ENCODE measurements at regions not wholly inside any gene's neighbourhood (a gene's known extent, or its start where the extent isn't known, plus 50 kb on each side); places are given as distances from the start of the nearest gene placed in this dataset.

DNA sequence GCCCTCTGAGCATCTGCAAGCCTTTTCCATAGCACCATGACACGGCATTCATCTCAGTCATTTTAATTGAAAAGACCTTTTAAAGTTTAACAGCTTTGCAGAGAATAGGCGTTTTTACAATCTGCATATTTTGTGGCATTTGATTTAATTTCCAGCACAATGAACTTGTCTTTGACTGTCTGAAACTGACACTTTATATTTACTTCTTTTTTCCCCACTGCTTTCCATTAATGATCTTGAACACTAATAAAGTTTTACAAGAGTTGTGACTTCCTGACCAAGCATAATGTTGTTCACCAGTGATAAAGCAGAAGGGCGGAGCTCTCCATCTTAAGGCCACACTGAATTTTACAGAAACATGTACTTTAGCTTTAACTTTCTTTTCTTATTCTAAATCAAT lies 548.7 kb downstream of the FAM181B start:
- H3K36me3 Mint-ChIP-seq (ENCODE audit: insufficient read depth in 1 of 3, low read depth in 3 of 3): peaks cover 2 to 8% (median 2%) of the 10 kb centered on the region in 3 experiments; a peak in 4 of 7 replicates
- no peak overlapping the region for H4K91ac ChIP-seq (ENCODE audit: insufficient read length, low read depth, low read length)
- no peak overlapping the region for H3K14ac ChIP-seq (ENCODE audit: insufficient read depth, low read length)
- H4K20me1 ChIP-seq (ENCODE audit: control insufficient read depth, insufficient read depth, insufficient read length): no peaks in the 10 kb centered on the region
- H3K23me2 ChIP-seq (ENCODE audit: insufficient read length, low read depth, low read length, poor library complexity, severe bottlenecking): no peaks in the 10 kb centered on the region
- H3K18ac ChIP-seq (ENCODE audit: insufficient read length, low read depth, low read length): no peak overlapping the region
- no peak overlapping the region for H2AFZ ChIP-seq (ENCODE audit: low read length)
- no peaks in the 10 kb centered on the region for H3K4me1 ChIP-seq (ENCODE audit: insufficient read depth, low read length)
- no peaks in the 10 kb centered on the region for H3K27me3 Mint-ChIP-seq (ENCODE audit: low read depth)
- no peak overlapping the region for H4K5ac ChIP-seq (ENCODE audit: insufficient read length, low read depth, low read length)
- no peak overlapping the region for H4K8ac ChIP-seq (replicated peaks; ENCODE audit: insufficient read length, low read depth, low read length)
- no peak overlapping the region for H2AK5ac ChIP-seq (ENCODE audit: insufficient read length, low read length)
- H3K79me2 ChIP-seq (ENCODE audit: insufficient read depth, low read length): no peaks in the 10 kb centered on the region
- H3K4me3 Mint-ChIP-seq: no peak overlapping the region
- H2BK20ac ChIP-seq (ENCODE audit: low read depth, low read length, poor library complexity, severe bottlenecking): no peak overlapping the region
- H3K56ac ChIP-seq (ENCODE audit: insufficient read length, low read depth, low read length): no peak overlapping the region
- no peak overlapping the region for H3K4me2 ChIP-seq (ENCODE audit: insufficient read depth, insufficient read length, low read length)
- no peak for DNase-seq
- no peak overlapping the region for H2BK12ac ChIP-seq (ENCODE audit: insufficient read length, low read depth, low read length)
- no peak overlapping the region for H3K27ac Mint-ChIP-seq
- H3K9me3 Mint-ChIP-seq: peaks cover 6 to 12% of the 10 kb centered on the region in 2 experiments; a peak in 4 of 5 replicates
- no peaks in the 10 kb centered on the region for H3K27me3 ChIP-seq (ENCODE audit: insufficient read depth, low read length)
- no peak overlapping the region for H2BK5ac ChIP-seq (ENCODE audit: insufficient read length, low read length)
- no peak overlapping the region for H3T11ph ChIP-seq (ENCODE audit: low read length)
- WGBS (ENCODE audit: extremely low coverage, insufficient read length, low lambda C conversion rate): no CpG with 5 or more reads among the region's 3 CpGs
- H2BK120ac ChIP-seq (ENCODE audit: low read depth, low read length, poor library complexity, severe bottlenecking): no peak overlapping the region
- H3K79me1 ChIP-seq (ENCODE audit: insufficient read depth, low read depth, low read length, poor library complexity, severe bottlenecking): no peaks in the 10 kb centered on the region
- no peaks in the 10 kb centered on the region for H3K9me3 ChIP-seq (ENCODE audit: control insufficient read depth, low read depth, low read length)
- TF ChIP-seq, protein P1, sequence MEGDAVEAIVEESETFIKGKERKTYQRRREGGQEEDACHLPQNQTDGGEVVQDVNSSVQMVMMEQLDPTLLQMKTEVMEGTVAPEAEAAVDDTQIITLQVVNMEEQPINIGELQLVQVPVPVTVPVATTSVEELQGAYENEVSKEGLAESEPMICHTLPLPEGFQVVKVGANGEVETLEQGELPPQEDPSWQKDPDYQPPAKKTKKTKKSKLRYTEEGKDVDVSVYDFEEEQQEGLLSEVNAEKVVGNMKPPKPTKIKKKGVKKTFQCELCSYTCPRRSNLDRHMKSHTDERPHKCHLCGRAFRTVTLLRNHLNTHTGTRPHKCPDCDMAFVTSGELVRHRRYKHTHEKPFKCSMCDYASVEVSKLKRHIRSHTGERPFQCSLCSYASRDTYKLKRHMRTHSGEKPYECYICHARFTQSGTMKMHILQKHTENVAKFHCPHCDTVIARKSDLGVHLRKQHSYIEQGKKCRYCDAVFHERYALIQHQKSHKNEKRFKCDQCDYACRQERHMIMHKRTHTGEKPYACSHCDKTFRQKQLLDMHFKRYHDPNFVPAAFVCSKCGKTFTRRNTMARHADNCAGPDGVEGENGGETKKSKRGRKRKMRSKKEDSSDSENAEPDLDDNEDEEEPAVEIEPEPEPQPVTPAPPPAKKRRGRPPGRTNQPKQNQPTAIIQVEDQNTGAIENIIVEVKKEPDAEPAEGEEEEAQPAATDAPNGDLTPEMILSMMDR (conservative IDR thresholded peaks at IDR 0.05): no peak
- H3K9ac ChIP-seq (ENCODE audit: extremely low read depth, insufficient read length, low read length): no peak overlapping the region
- H2BK15ac ChIP-seq (ENCODE audit: low read depth, low read length): no peak overlapping the region
- H3K4me1 Mint-ChIP-seq: no peaks in the 10 kb centered on the region
- no peak overlapping the region for H3K27ac ChIP-seq (ENCODE audit: insufficient read length, low read depth, low read length)
- no peak overlapping the region for H3K23ac ChIP-seq (ENCODE audit: insufficient read length, low read depth, low read length)
- H3K4ac ChIP-seq (ENCODE audit: low read depth, low read length): no peak overlapping the region

Data from H9 (cell line).